Femur (tissue), 1 donor: ENCODE measurements at regions not wholly inside any gene's neighbourhood (a gene's known extent, or its start where the extent isn't known, plus 50 kb on each side); places are given as distances from the start of the nearest gene placed in this dataset.

Source experiments
- DNase-seq: peaks from one replicate; pipeline ENCODE4 v3.0.0-alpha.2; 2017

DNA sequence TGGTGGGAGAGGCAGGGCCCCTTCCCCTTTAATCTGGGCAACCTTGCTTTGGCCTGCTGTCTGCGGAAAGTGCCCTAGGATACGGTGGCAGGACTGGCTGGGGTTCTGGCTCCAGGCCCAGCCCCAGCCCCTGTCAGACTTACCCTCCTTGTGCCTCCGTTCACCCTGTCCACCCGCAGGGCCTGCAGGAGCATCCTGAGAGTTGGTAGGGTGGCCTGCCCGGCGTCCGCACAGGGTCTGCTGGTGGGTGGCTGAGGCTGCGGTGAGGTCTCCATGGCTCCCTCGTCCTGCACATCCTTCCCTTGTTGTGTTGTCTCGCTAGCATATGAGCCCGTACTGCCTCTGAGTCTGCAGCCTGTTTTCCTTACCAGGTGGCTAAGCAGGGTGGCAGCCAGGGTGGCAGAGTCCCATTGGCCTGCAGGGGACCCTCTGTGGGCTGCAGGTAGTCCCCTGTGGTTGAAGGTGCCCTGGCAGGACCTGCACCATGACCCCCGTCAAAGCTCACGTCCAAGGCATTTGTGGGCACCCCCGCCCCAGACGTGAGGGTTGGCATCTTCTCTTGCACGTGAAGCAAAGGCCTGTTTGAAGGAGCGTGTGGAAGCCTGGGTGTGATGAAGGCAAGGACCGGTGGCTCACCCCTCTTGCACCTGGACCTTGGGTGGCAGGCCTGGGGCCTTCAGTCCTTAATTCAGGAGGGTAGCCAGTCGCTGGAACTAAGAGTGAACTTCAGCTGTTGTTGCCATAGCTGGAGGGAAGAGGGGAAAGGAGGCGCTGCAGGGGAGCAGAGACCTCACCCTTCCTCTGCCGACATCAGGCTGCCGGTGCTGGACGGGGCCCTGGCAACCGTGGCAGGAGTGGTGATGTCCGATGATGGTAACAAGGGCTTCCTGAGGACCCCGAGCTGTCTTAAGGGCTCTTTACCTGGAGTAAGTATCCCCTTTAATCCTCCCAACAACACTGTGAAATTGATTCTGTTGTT, 293.7 kb downstream of the SEC14L1 start:
- DNase-seq, result no peak

DNA sequence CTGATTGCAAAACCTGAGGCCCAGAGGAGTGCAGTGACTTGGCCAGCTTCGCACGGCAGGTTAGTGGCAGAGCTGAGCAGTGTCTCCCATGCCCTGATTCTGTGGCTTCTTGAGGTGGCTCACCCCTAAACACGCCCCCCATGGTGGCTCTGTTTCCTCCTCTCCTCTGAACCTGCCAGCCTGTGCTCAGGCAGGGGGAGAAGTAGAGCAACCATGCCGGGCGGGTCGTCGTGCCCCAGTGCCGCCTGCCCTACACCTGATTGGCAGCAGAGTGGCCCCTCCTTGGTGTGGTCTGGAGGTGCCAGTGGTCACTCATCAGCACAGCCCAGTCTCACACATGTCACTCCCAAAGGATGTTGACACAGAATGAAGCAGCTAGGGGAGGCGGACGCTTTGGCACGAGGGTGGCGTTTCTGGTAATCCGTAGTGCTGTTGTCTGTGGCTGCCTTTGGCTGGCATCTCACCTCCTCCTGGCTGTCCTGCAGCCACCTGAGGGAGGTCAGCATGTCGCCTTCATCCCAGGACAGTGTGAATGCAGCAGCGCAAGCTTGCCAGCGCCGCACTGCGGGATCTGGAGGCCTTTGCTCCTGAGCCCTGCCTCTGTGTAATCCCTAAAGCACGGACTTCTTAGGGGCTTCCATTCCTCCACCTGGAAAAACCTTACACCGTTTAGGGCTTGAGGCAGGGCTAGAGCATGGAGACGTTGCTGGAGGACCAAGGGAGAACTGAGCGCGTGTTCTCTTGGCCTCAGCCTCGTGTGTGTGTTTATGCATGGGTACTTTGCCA, 294.7 kb downstream of the SEC14L1 start:
- no peak for DNase-seq

DNA sequence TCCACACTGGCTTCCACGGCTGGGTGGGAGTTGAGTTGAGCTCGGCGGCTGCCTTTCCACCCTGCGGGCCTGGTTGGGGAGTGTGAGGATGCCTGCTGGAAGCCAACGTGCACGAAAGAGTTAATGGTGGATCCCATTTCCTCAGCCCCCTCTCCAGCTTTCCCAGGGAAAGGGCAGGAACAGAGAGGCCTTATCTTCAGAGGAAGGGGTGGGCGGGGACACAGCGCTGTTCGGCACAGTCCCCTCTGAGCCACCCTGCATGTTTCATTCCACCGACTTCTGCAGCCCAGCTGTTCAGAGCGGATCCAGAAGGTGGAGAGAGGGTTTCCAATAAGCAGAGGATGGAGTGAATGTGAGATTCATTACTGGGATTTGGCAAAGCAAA, 295.3 kb downstream of the SEC14L1 start:
- peak; percentile 87 for DNase-seq

DNA sequence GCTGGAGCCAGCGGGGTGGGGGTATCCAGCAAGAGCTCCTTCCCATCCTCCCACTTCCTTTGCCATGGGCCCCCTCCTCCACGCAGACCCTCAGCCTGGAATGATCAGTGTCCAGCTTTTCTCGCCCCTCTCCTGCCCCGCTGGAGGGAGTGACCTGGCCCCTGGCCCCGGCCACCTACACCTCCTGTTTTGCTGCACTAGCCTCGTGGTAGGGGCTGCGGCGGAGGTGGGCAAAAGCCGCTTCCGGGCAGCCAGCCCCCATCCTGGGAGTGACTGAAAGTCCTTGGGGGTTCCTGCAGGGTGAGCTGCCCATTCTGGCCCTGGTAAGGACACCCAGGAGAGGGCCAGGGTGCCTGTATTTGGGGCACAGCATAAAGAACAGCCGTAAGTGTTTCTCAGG, 295.7 kb downstream of the SEC14L1 start:
- no peak for DNase-seq

DNA sequence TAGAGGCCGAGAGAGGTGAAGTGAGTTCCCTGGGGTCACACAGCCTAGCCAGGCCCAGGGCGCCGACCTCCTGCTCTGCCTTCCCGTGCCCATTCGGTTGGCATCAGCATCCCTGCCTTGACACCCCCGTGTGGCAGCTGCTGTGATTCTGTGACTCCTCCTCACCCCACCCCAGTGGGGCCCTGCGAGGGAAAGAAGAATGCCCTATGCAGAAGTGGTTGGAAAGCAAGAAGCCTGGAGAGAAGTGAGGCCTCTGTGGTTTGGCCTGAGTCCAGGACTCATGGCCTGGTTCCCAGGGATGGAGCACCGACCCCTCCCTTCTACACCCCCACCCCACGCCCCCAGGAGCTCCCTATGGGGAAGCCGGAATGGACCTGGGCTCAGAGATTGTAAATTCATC, 296.2 kb downstream of the SEC14L1 start:
- DNase-seq, result peak; percentile 89

DNA sequence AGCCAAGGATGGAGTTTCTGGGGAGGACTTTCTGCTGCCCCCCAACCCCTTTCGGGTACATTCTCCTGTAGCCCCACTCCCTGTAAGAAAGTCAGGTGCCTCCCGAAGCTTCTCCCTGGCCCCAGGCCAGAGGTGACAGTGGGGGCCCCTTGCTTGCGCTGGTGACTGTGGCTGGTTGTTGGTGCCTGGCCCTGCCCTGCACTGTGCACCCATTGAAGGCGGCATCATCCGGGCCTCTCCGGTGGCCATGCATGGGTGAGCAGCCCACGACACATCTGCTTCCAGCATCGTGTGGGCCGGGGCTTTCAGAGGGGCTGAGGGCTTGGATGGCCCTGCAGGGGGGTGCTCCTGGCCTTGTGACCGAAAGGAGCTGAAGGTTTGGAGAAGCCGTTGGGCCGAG, 297.0 kb downstream of the SEC14L1 start:
- DNase-seq, result no peak

DNA sequence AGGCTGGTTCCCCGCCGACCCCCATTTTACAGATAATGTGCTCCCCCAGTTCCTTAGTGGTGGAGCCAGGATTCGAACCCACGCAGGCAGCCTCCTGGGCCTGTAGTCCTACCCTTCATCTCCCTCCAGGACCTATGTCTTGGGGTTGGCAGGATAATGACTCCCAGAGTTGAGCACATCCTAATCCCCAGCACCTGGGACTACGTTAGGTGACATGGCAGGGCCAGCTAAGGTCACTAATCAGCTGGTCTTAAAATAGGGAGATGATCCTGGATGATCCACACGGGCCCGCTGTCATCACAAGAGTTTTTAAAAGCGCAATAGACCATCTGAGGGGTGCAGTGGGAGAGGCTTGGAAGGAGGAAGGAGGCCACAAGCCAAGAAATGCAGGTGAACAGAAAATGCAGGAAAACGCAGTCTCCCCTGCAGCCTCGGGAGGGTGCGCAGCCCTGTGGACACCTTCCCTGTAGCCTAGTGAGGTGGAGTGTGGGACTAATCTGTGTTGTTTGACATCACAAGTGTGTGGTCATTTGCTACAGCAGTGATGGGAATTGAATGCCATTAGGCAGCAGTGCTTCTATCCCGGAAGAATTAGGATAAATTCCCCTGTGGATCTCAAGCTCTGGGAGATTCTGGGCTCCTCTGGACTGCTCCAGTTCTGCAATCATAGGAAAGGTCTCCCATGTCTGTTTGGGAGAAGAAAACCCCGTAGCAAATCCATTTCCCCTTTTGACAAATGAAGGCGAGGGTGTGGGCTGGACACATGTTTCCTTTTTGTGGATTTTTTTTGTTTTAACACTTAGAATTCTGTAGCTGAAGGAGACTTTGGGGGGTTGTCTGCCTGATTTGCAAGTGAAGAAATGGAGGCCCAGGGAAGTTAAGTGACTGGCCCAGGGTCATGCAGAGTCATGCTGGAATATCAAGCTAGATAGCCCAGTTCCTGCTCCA, 297.7 kb downstream of the SEC14L1 start:
- no peak for DNase-seq

DNA sequence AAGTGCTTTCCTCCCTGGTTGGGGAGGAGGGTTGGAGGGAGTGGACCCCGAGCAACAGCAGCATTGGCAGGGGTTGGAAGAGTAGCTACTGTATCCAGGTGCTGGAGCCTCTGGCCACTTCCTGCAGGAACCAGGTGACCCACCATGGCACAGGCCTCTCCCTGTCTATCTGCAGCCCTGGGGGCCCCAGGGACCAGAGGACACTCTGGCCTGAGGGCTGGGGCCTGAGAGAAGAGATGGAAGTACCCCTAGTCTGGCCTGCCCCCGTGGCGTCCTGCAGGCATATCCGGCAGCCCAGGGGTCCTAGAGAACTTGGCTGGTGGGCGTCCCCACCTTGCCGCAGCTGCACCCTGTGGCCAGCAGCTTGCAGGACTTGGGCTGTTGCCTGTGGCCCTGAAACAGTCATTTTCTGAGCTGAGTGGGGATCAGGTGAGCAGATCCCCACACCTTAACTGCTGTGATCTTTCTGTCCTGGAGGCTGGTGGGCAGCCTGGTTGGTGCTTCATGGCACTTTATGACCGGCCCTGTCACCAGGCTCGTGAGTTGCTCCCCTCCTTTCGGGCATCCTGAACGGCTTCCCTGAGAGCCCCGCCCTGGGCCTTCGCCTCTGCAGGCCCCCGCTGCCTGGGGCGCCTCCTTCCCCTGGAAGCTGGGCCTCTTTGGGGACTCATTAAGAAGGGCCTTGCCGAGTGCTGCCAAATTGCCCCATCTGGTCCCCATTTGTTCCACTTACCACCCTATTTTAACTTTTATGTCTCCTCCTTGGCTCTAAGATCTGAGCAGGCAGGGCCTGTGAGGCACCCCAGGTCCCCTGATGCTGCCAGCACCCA, 298.6 kb downstream of the SEC14L1 start:
- DNase-seq, result no peak

DNA sequence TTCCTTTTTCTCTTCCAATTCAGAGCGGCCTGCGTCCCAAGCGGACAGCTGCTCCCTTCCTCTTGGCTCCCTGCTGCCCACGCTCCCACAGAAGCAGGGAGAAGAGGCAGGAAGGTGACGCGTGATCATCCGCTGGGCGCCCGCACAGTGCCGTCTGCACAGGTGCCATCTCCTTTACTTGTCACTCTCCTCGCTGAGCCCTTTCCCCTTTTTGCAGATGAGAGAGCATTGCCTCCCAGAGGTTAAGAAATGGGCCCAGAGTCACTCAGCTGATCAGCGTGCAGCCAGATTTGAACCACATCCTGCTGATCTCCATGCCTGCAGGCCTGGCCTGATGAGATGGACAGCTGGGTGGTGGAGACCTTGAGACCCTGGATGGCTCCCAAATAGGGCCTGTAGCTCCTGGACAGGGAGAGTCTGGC, 299.8 kb downstream of the SEC14L1 start:
- no peak for DNase-seq

DNA sequence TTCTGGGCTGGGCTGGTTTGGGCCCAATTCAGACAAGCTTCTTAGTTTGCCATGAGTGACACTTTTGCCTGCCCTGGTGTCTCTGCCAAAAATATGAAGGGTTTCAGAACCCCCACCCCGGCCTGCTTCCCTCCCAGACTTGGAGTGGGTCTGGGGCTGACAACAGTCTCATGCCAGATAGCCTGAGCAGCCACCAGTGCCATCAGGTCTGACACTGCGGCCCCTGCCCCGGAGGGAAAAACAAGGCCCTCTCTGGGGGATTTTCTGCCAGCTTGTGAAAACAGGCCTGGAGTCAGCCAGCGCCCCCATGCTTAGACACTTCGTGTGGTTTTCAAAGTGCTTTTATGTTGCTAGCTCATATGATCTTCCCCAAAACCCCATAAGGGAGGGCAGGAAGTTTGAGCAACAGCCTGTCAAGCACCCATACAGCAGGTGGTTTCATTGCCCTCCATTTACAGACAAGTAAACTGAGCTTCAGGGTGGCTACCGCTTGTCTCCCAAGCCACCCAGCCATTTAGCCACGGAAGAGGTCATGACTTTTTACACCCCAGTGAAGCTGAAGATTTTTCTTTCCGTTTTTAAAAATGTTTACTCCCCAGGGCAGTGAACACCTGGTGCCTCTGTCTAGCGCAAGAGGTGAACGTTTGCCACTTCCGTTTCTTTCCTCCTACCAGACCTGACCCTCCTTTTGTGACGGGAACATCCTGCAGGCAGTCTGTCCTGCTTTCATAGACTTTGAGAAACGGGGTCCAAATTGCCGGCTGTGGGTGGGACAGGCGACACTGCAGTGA, 300.6 kb downstream of the SEC14L1 start:
- DNase-seq, result no peak

DNA sequence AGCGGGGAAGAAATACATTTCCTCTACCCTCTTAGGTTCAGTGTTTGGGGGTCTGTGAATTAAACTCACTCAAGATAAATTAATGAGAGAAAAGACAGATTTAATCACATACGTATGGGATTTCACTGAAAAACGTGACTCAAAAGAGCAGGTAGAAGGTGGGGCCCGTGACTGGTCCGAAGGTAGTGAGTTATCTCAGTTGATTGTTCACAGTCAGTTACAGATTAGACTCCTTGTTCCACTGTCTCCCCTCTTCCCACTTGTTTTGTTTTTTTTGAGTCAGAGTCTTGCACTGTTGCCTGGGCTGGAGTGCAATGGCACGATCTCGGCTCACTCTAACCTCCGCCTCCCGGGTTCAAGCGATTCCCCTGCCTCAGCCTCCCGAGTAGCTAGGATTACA, 301.2 kb downstream of the SEC14L1 start:
- no peak for DNase-seq

DNA sequence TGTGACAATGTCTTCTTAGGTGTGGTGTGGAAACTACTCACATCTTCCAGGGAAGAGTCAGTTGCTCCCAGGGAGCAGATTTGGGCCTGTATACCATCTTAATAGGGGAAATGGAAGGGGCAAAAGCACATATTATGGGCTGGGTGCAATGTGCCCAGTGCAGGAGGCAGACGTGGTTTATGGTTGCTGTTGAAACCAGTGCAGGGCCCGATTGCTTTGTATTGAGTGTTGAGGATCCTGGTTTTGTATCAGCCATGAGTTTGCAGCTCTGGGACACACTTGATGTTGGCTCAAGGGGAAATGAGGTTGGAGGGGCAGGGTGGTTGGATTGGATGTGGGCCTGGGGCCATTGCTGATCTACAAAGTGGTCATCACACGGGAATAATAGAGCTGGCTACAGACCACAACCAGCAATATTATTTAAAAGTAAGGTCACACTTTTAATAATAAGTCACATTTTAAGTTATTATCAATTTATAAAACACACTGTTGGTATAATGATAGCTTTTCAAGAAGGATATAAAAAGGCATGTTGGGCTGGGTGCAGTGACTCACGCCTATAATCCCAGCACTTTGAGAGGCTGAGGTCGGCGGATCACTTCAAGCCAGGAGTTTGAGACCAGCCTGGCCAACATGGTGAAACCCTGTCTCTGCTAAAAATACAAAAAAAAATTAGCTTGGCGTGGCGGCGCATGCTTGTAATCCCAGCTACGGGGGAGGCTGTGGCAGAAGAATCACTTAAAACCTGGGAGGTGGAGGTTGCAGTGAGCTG, 302.4 kb downstream of the SEC14L1 start:
- no peak for DNase-seq

DNA sequence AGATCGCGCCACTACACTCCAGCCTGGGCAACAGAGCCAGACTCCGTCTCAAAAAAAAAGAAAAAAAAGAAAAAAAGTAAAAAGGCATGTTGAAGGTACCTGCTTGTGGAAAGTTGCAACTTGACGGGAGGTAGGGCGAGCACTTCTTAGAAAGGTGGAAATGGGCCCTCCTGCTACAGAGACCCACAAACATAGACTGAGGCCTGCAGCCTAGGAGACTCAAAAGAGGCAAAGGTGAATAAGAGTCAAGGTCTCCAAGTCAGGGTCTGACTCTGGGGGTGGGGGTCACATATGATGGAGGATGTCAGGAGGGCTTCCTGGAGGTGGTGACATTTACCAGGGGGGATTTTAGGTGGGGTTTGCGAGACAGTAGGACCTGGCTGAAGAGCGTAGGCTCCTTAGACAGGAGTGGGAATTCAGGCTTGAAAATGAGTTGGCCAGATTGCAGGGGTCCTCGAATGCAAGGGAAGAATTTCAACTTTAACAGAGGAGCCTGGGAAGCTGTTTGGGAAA, 303.0 kb downstream of the SEC14L1 start:
- DNase-seq, result no peak

DNA sequence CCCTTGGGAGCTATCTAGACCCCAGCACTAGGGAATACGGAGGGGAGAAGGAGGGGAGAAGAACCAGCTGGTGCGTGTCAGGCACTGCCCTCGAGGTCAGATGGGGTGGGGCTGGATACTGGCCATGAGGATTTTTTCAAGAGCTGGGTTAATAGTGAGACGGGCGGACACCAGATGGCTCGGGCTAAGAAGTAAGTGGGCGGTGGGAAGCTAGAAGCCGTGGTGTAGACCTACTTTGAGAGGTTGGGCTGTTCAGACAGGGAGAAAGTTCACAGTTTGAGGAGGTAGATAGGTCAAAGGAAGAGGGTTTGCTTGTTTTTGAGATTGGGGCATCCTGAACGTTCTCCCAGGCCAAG, 303.8 kb downstream of the SEC14L1 start:
- peak; percentile 63 for DNase-seq

DNA sequence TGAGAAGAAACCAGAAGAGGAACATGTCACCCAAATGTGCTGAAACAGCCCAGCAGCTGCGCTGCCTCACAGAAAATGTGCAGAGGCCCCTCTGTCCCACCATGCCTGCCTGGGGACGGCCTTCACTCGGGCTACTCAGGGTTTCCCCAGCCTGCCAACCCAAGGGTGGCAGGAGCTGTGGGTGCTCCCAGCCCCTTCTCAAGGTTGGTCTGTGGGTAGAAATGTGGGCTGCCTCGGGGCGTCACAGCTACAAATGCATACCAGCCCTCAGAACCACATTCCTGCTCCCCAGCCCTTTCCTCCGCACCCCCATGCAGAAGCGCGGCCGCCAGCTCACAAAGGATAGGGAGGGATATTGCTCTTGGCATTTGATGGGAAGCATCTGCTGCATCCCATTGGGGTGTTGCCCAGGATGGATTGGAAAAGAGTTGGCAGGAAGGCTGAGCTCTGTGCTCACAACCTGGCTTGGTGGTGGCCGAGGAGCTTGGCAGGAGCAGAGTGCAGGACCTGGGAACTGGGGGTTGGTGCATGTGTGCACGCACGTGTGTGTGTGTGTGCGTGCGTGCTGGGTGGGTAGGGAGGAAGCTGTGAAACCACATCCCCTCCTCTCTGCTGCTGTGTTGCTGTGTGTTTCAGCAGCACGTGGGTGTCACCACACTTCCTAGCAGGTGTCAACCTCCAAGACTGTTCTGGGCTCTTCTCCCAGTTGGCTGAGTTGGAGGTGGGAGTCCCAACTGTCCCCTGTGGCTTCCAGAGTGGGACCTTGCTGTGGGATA, 304.4 kb downstream of the SEC14L1 start:
- DNase-seq, result peak; percentile 84

DNA sequence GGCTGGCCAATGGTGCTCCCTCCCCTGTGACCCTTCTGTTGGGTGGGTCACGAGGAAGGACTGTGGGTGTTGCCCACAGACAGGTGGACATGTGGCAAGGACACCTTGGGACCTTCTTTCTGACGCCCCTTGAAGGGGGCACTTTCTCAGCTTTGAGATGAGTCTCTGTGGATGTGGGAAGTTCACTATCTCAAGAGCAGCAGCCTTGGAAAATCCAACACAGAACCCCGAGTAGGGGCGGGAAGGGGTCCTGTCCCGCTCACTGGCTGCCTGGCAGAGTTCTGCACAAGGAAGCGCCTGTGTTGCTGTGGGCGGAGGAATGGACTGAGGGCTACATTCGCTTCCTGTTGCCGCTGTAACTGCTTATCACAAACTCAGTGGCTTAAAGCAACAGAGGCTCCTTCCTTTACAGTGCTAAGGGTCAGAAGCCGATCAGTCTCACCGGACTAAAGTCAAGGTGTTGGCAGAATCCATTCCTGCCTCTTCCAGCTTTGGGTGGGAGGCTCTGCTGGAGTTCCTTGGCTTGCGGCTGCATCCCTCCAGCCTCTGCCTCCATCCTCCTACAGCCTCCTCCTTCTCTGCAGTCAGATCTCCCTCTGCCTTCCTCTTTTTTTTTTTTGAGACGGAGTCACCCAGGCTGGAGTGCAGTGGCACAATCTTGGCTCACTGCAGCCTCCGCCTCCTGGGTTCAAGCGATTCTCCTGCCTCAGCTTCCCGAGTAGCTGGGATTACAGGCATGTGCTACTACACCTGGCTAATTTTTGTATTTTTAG, 305.2 kb downstream of the SEC14L1 start:
- no peak for DNase-seq

DNA sequence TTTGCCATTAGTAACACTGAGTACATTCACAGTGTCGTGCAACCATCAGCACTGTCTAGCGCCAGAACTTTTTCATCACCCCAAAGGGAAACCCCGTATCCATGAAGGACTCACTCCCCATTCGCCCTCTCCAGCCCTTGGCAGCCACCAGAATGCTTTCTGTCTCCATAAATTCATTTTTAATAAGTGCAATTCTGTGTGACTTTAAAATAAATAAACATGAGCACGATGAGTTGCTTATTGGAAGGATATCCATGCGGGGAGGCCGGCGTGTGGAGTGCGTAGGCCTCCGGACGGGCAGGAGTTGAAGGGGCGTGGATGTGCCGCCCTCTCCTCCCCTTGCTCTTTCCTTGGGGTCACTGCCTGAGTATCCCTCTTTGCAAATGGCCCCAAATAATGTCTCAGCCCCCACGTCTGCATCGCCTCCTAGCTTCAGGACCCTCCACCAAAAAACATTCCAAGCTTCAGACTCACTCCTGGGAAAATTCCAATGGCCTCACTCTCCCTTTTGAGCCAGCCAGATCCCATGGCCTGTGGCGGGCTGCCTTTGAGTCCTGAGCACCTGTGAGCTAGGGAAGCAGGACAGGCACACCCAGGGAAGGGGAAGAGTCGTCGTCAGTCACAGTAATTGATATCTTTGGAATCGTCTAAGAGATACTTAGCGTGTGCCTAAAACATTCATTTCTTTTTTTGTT, 306.3 kb downstream of the SEC14L1 start:
- DNase-seq, result no peak
